Stimulated activated CD4-positive, alpha-beta T cell treated with anti-CD3 and anti-CD28 coated beads, Interleukin-15, amount 100 ng/mL, for 48 hours (primary cell): ENCODE measurements at regions not wholly inside any gene's neighbourhood (a gene's known extent, or its start where the extent isn't known, plus 50 kb on each side); places are given as distances from the start of the nearest gene placed in this dataset.

Experiments used
- DNase-seq, 2 donors: peaks; one replicate each; pipeline ENCODE4 v3.0.0-alpha.2; 2020; ENCODE audit warnings: low read depth in 2 of 2

DNA sequence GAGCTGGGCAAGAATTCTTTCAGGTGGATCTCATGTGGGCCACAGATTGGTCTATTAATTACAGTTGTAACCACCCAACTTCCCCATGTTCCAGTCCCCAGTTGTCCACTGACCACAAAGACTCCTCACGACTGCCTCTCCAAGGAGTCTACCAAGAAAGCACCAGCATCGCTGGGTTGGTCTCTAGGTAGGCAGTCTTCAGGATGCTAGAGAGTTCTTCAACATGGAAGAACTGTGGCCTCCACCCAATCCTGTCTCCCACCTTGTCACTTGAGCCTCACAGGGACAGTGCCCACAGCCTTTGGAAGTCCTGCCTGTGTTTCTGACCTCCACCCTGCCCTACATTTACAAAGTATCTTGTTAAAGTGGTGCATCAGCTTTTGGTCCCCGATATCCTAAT lies 184.7 kb upstream of the FN1 start:
- no peak for DNase-seq

DNA sequence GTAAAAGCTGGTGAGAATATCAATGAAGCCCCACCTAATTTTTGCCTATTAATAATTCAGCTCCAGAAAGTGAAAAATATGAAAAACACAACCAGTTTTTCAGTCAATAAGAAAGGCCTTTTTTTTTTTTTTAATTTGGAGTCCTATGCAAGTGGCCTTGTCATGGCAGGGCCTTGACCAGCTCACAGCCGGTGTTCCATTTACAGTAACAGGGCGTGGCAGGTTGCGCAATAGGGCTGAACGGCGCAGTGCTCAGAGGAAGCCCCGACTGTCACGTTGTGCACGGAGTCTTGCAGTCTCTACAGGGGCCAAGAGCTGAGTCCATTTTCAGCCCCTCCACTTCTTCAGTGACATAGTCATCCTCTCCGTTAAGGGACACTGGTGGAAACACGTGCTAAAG lies 184.1 kb upstream of the FN1 start:
- DNase-seq, result no peak

DNA sequence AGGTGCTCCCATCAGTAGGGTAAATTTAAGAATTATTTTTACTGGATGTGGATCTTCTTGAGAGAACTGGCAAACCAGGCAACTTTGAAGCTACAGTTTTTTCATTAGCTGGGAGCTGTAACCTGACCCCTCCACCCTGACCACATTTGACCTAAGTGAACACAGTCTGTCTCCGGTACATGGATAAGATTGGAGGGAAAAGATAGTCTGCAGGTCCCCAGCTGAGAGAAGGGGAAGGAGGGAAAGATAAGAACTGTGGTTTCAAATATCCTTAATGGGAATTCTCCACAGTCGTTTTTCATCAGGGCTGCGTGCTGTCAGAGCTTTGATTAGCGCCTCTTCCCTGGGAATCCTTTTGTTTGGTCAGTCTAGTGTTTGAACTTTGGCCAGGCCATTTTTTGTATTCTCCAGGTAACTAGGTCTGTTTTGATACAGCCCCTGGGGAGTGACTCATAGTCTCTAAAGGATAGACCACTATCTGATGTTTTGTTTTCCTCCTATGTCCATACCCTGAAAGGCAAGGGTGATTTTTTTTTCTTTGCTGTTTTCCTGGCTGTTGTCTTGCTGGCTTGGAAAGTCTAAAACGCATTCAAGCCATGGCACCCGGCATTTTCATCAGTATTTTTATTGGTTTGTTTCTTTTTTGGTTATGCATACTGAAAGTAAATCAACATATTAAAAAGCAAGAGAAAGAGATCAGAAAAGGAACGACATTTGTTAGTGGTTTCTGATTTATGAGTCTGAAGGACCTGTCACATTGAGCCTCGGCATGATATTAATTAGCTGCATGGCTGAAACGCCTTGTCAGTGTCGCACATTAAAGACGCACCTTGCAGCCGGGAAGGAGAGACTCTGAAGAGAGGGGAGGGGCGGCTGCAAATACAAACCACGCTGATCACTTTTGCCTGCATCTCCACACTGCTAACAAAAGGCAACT lies 183.4 kb upstream of the FN1 start:
- DNase-seq, result no peak

DNA sequence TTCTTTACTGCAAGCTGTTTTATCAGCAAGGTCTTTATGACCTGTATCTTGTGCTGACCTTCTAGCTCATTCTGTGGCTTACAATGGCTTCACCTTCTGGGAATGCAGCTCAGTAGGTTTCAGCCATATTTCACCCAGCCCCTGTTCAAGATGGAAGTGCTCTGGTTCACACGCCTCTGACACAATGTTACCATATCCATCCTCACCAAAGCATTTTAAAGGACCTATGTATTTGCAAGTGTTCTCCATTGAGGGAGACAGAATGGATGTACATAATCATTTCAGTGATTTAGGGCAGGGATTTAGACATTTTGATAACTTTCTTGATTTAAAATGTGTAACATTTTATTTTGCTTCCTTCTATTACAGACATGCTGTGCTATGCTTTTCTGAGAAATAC lies 182.3 kb upstream of the FN1 start:
- no peak for DNase-seq

DNA sequence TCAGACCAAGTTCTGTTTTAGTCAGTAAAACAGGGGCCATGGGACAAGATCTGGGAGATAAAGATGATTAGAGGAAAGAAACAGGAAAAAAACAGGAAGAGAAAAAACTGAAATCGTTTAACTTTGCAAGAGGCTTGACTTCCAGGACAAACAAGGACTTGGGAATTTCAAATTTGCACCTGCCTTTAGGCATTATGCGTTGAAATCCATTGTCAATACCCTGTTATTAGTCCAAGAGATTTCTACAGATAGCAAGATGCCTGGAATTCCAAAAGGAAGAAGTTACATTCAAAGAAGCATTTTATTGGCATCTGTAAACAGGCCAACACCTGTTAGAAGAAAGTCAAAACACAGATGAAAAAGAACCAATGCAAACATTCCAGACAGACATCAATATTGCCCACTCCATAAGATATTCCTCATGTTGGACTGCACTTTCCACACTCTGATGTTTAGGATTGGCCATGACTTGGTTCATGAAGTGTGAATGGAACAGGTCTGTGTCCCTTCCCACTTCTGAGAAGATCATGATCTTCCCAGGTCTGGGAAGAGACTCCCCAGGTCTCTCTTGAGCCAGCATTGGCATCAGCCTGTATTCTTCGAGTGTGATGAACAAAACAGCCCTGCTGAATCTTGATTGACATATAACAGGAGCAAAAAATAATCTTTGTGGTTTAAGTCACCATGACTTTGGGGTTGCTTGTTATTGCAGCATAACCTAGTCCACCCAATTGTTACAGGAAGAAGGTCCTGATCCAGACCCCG lies 181.4 kb upstream of the FN1 start:
- no peak for DNase-seq

DNA sequence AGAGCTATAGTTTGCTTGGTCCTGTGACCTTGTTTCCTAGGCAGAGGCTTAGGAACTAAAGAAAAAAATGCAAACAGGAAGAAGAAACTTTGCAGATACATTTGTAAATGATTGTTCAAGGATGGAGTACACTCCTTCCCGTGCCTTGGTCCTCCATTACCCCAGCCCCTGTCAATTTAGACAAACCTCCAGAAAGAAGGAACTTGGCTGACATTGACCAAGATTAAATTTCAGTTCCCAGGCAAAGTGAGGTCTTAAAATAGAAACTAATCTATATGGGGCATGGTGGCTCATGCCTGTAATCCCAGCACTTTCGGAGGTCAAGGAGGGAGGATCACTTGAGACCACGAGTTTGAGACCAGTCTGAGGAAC lies 179.9 kb upstream of the FN1 start:
- no peak for DNase-seq

DNA sequence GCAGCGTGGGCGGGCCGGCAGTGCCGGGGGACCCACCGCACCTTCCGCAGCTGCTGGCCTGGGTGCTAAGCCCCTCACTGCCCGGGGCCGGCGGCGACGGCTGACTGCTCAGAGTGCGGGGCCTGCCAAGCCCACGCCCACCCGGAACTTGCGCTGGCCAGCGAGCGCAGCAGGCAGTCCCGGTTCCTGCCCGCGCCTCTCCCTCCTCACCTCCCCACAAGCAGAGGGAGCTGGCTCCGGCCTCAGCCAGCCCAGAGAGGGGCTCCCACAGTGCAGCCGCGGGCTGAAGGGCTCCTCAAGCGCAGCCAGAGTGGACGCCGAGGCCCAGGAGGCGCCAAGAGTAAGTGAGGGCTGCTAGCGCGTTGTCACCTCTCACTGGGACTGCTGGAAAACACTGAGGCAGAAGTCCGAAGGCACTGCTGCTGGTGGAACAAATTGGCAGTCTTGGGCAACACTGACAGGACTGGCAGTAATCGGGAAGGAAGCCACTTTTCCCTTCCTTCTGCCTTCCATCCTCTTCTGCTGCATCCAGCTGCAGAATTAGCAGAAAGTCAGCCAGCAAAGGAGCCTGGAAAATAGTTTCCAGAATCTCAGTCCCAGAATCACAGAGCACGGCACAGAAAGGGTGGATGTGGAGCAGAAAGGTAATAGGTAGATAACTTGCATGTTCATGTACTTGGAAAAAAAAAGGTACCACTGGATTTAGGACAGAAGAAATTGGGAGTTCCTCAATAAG lies 179.4 kb upstream of the FN1 start:
- no peak for DNase-seq

DNA sequence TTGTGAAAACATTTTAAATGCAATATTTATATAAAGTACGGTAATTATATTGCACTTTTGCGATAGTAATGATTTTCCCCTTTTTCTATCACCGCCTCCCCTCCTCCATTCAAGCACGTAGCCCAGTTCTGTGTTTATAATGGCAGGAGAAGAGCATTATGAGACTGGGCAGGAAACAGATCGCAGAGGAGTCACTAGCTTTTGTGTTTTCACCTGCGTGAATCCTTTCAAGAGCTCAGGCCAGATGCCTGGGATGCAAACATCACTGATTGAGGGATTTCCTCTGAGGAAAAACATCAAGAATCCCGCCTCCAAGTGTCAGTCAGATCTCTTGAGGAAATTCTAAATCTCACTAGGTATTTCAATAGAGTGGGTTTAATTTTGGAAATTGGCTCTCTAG lies 178.4 kb upstream of the FN1 start:
- no peak for DNase-seq

DNA sequence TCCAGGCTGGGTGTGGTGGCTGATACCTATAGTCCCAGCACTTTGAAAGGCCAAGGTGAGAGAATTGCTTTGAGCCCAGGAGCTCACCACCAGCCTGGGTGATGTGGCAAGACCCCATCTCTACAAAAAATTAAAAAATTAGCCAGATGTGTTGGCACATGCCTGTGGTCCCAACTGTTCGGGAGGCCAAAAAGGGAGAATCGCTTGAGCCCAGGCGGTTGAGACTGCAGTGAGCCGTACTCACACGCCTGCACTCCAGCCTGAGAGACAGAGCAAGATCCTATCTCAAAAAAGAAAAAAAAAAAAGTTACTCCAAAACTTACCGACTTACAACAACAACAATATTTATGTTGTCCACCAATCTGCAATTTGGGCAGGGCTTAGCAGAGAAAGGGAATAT lies 178.0 kb upstream of the FN1 start:
- no peak for DNase-seq

DNA sequence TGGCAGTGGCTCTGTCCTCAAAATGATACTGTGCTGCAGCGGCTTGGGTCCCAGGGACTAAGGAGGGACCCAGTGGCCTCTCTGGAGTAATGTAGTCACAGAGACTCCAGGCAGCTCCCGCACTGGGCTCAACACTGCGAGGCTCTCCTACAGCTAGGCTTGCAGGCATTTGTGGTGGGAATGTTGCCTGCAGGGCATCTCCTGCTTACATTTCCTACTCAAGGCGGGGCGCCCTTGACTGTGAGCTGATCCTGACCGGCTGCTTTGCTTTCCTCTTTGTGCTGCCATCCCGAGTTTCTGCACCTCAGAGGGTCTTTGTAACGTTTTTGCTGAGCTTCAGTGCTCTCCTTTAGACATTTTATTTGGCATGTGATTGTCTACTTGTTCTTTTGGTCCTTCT lies 177.4 kb upstream of the FN1 start:
- DNase-seq, result no peak

DNA sequence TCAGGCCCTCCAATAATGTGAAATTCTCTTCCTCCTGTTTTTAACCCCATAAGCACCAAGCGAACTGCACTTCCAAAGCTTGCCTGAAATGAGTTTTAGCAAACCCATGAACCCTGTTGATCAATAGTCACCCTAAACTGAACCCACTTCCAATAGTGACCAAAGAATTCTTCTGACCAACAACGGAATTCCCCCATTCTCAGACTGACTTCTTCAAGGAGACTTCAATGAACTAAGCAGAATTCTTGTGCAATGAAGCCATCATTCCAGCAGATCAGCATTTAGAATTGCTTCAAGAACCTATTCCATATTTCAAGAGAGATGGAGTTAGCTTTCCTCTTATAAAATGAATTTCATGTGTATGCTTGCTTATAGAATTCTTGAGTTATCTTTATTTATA lies 176.9 kb upstream of the FN1 start:
- DNase-seq, result no peak

DNA sequence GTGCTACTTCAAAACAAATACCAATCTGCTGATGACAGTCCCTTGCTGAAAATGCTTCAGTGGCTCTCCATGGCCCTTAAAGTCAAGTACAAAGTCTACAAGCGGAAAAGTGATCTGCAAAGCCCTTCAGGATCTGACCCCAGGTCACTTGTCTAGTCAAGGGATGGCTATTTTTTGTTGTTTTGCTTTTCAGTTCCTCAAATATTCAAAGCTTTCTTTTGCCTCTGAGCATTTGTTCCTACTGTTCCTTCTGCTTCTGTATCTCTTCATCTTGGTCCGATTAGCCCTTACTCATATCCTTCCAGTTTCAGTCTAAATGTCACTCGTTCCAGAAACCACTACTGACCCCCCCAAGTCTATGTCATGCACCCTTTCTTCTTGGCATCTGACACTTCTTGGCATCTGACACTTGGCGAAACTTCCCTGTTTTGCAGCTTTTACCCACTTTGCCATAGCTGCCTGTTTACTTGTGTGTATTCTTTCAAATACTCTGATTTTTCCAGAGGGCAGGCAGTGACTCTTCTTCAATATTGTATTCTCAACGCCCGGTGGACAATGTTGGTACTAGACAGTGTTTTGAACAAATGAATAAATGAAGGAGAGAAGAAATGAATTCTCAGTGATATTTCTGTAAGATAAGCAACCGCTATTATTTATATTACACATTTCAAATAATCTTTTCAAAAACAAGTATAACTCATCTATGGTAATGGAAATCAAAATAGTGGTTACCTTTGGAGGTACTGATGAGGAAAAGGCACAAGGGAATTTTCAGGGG lies 175.9 kb upstream of the FN1 start:
- DNase-seq, result no peak

DNA sequence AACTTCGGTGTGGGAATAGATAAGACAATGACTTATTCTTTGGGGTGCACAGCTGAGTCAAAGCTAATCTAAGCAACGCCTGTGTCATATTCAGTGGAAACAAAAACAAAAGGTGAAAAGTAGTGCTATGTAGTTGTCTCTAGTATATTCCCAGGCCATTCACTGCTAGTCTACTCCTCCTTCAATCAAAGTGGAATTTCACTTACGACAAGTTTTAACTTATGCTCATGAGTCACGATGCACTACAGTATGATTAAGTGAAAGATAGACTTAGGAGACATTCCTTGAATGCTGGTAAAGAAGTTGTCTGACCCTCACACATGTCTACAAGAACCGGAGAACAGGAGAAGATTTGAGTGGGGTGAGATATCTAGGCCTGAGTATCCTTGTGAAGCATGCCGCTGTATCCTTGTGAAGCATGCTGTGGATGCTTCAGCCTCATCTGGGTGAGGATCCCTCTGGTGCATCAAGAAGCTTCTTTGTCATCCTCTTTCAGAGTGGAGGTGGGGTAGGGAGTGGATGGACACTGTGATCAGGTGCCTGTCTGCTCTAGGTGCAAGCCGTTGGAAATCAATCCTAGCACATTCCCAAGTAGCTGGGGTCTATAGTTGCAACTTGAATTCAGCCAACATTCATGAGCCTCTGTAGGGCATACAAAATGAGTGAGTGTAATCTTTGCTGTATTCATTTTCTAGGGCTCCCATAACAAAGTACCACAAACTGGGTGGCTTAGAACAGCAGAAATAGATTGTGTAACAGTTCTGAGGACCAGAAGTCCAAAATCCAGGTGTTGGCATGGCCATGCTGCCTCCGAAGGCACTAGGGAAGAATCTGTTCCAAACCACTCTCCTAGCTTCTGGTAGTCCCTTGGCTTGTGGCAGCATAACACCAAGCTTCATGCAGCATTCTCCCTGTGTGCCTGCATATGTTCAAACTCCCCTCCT lies 173.5 kb upstream of the FN1 start:
- DNase-seq, result no peak

DNA sequence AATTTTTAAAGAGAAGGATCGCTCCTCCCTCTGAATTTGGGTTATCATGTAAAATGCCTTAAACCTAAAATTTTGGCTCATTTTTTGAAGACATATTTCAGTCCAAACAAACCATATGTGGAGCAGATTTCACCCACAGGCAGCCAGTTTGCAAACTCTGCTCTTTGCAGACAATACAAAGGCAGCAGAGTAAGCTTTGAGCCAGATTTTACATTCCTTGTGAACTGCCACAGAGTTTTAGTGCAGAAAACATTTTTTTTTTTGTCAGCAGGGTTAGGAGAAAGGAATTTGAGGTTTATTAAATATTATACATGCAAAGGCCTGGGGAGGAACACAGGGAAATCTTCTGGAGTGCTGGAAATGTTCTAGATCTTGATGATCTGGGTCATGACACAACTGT lies 171.9 kb upstream of the FN1 start:
- DNase-seq, result no peak

DNA sequence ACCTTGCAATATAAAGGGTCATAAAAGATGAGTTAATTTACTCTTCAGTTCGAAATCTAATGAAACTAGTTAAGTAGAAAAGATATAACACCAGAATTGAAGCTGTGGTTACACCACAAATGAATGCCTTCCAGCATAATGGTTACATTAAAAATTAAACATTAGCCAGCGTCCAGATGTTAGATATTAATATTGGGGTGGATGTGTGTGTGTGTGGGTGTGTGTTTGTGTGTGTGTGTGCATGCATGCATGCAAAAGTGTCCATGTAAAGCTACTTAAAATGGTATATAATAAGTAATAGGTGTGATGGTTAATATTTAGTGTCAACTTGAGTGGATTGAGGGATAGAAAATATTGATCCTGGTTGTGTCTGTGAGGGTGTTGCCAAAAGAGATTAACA lies 170.4 kb upstream of the FN1 start:
- no peak for DNase-seq

DNA sequence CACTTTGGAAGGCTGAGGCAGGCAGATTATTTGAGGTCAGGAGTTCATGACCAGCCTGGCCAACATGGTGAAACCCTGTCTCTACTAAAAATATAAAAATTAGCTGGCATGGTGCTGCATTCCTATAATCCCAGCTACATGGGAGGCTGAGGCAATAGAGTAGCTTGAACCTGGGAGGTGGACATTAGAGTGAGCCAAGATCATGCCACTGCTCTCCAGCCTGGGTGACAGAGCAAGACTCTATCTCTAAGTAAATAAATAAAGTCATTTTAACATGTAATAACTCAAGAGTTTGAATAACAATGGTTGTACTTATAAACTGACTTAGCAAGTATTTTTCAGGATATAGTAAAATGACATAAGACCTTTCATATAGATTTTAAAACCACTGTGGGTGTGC lies 169.3 kb upstream of the FN1 start:
- DNase-seq, result no peak

DNA sequence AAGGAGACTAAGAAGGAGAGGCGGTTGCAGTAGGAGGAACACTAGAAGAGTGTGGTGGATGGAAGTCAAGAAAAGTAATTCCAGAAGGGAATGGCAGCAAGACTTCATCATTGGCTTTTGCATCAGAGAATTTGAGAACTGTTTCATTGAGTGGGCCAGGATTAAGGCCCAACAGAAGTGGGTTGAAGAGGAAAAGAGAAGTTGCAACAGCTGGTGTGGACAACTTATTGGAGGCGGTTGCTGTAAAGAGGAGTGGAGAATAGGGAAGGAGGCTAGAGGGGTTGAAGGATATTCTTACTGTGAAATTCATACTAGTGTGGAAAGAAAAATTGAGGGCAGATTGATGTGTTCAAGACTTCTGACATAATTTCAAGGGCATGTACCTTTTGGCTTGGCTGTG lies 168.7 kb upstream of the FN1 start:
- no peak for DNase-seq

DNA sequence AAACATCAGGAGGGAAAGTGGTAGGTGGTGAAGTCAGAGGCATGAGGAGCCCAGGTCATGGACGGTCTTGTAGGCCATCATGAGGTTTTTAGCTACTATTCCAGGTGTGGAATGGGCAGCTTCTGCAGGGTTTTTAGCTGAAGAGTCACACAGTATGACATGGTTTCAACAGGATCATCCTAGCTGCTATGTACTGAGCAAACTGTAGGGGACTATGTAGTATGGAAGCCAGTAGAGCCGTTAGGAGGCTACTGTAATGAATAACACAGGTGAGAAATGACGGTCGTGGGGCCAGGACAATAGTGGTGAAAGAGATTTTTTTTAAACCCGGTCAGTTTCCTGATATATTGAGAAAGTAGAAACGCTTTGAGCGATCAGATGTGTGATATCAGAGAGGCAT lies 167.6 kb upstream of the FN1 start:
- DNase-seq, result no peak

DNA sequence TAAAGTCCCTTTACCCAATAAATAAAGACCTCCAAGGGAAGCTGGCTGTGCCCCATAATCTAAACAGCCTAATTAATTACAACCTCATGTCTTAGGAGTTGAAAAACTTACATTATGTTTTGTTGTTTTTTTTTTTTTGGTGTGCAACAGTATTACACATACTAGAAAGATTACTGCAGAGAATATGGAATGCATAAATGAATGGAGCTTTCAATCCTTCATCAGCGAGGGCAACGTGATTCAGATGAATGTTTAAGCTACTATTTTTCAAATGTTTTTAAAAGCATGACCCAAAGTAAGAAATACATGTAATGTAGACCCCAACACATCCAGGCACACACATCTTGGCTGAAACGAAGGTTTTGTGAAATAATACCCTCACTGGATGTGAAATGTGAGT lies 167.1 kb upstream of the FN1 start:
- DNase-seq, result no peak

DNA sequence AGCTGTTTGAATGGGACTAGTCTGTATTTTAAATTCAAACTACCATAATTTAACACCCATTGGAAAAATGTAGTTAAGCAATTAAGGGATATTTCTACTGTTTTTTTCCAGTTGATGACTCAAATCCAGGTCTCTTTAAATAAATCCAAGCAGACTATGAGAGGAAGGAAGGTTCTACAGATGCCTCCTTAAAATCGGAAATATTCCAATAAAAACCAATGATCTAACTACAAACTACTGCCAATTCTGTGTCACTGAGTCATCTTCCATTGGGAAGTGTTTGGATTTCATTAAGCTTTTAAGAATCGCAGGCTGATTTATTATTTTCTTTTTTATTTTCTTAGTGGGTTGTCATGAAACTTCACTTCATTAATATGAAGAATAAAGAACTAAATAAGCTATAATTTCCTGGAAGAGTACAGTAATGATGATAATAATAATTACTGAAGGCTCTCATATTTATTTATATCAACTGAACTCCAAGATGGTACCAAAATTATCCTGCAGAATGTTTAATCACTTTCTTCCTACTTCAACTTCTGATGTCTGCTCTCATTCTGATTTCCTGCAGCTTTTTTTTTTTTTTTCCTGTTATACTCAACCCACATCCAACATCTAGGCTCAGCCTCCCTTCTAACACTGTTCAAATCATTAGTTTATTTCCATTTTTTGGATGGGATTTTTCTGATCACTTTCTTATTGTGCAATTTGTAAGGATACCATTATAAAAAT lies 166.3 kb upstream of the FN1 start:
- DNase-seq, result no peak
